RWPE2 (cell line): ENCODE measurements at regions not wholly inside any gene's neighbourhood (a gene's known extent, or its start where the extent isn't known, plus 50 kb on each side); places are given as distances from the start of the nearest gene placed in this dataset.

Source experiments
- ATAC-seq: fragments of 200-7000 bp; cut with Tn5 transposase; 3 replicates; pipeline ENCODE4 v1.9.1; 2021; ENCODE audit warnings: low read depth
- DNase-seq: peaks from one replicate; pipeline ENCODE4 v3.0.0-alpha.2; 2020; ENCODE audit warnings: low spot score
- H3K27ac ChIP-seq: fragments of 450-650 bp; 2 replicates; pipeline ENCODE4 v1.5.1; 2017; ENCODE audit warnings: mild to moderate bottlenecking; ENCODE audit not compliant: poor library complexity, severe bottlenecking
- H3K27me3 ChIP-seq: fragments of 250-450 bp; sonication (Bioruptor Pico); 2 replicates; pipeline ENCODE4 v1.5.1; 2021; ENCODE audit warnings: mild to moderate bottlenecking, moderate library complexity; ENCODE audit not compliant: insufficient read depth, poor library complexity, severe bottlenecking
- H3K36me3 ChIP-seq: fragments of 250-450 bp; sonication (Bioruptor Pico); 2 replicates; pipeline ENCODE4 v1.5.1; 2020; ENCODE audit warnings: low read depth, mild to moderate bottlenecking, moderate library complexity
- H3K4me1 ChIP-seq: fragments of 250-450 bp; sonication (Bioruptor Pico); 2 replicates; pipeline ENCODE4 v1.5.1; 2021; ENCODE audit warnings: mild to moderate bottlenecking, moderate library complexity; ENCODE audit not compliant: insufficient read depth, poor library complexity, severe bottlenecking
- H3K4me3 ChIP-seq: fragments of 250-450 bp; sonication (Bioruptor Pico); 2 replicates; pipeline ENCODE4 v1.5.1; 2021; ENCODE audit warnings: mild to moderate bottlenecking, moderate library complexity; ENCODE audit not compliant: severe bottlenecking
- H3K9me3 ChIP-seq: fragments of 250-450 bp; sonication (Bioruptor Pico); 2 replicates; pipeline ENCODE4 v1.5.1; 2021; ENCODE audit warnings: mild to moderate bottlenecking, moderate library complexity; ENCODE audit not compliant: severe bottlenecking
- TF ChIP-seq, protein P1 (sequence below): fragments of 450-650 bp; IDR thresholded peaks from one replicate; pipeline ENCODE4 v1.5.1; 2017; ENCODE audit warnings: mild to moderate bottlenecking, moderate library complexity; ENCODE audit not compliant: poor library complexity, severe bottlenecking

DNA sequence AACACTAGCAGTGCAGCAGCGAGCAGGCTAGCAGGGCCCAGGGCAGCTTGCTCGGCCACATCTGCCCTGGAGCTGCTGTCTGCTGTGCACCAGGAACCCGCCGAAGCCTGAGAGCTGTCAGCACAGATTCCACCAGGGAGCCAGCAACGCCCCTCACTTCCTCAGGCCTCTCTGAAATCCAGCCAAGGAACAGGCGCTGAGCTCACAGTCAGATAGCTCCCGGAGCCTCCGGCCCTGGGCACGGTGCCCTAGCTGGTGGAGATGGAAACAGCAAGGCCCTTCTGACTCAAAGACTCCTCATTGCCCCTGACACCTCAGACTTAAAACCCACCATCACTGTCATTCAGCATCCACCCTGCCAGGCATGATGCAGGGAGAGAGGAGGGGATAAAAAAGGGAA, 839.4 kb downstream of the MAFB start:
- peak; percentile 87 for ATAC-seq
- Histone ChIP-seq H3K27ac (no peak overlapping the region), H3K27me3 (no peaks in the 10 kb centered on the region), H3K4me1 (no peaks in the 10 kb centered on the region), H3K9me3 (no peaks in the 10 kb centered on the region), H3K36me3 (no peaks in the 10 kb centered on the region), H3K4me3 (no peak overlapping the region)
- TF ChIP-seq, protein P1, sequence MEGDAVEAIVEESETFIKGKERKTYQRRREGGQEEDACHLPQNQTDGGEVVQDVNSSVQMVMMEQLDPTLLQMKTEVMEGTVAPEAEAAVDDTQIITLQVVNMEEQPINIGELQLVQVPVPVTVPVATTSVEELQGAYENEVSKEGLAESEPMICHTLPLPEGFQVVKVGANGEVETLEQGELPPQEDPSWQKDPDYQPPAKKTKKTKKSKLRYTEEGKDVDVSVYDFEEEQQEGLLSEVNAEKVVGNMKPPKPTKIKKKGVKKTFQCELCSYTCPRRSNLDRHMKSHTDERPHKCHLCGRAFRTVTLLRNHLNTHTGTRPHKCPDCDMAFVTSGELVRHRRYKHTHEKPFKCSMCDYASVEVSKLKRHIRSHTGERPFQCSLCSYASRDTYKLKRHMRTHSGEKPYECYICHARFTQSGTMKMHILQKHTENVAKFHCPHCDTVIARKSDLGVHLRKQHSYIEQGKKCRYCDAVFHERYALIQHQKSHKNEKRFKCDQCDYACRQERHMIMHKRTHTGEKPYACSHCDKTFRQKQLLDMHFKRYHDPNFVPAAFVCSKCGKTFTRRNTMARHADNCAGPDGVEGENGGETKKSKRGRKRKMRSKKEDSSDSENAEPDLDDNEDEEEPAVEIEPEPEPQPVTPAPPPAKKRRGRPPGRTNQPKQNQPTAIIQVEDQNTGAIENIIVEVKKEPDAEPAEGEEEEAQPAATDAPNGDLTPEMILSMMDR = no peak
- DNase-seq = peak; percentile 83

- no peaks in the 10 kb centered on the region for H3K9me3 ChIP-seq
- TF ChIP-seq, protein P1 = no peak
- no peak overlapping the region for H3K4me3 ChIP-seq
- no peaks in the 10 kb centered on the region for H3K4me1 ChIP-seq
- H3K27me3 ChIP-seq = no peaks in the 10 kb centered on the region
- no peak overlapping the region for H3K27ac ChIP-seq
- no peak for DNase-seq
- H3K36me3 ChIP-seq = no peaks in the 10 kb centered on the region
- no peak for ATAC-seq
Observed at GRCh38 chr20:39849171-39849570, 839.9 kb downstream of the MAFB start.

DNA sequence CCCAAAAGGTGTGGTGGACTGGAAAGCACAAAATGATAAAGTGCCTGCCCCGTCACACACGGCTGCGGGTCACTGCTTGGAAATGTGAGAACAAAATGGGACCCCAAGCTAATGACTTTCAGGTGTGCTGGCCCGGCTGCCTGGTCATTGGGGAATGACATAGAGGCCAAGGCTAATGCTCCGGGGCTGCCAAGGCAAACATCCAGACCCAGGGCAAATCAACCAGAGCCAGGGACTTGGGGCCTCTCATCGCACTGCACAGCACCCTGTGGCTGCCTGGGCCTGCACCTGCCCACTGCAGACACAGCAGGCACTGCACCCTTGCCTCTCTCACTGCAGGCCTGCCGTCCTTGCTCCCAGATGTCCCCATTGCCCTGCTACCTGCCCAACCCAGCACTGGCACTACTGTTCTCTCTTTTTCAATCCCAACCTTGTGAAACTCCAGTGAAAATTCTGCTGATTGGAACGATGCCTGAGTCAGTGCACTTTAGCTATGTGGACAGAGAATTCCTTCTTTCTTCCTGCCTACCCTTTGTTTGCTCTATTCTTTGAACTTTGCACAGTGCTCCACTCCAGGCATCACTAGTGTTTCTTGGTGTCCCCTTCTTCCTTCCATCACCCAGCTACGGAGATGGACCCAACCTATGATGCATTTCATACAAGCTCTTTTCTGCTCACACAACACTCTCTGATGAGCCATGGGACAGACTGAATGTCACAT, 849.5 kb downstream of the MAFB start:
- Histone ChIP-seq H3K9me3 (no peaks in the 10 kb centered on the region), H3K27ac (no peak overlapping the region), H3K4me1 (no peaks in the 10 kb centered on the region), H3K36me3 (no peaks in the 10 kb centered on the region), H3K27me3 (no peaks in the 10 kb centered on the region), H3K4me3 (no peak overlapping the region)
- TF ChIP-seq, protein P1 = no peak
- DNase-seq = no peak
- ATAC-seq = peak; percentile 35; the same call in 1 of the 3 replicates

- Histone ChIP-seq H3K27ac (no peak overlapping the region), H3K36me3 (no peaks in the 10 kb centered on the region), H3K9me3 (no peaks in the 10 kb centered on the region), H3K4me1 (no peaks in the 10 kb centered on the region), H3K4me3 (no peak overlapping the region), H3K27me3 (no peaks in the 10 kb centered on the region)
- no peak for DNase-seq
- TF ChIP-seq, protein P1 = no peak
- ATAC-seq = no peak
Observed at GRCh38 chr20:39837561-39837960, 851.5 kb downstream of the MAFB start.

DNA sequence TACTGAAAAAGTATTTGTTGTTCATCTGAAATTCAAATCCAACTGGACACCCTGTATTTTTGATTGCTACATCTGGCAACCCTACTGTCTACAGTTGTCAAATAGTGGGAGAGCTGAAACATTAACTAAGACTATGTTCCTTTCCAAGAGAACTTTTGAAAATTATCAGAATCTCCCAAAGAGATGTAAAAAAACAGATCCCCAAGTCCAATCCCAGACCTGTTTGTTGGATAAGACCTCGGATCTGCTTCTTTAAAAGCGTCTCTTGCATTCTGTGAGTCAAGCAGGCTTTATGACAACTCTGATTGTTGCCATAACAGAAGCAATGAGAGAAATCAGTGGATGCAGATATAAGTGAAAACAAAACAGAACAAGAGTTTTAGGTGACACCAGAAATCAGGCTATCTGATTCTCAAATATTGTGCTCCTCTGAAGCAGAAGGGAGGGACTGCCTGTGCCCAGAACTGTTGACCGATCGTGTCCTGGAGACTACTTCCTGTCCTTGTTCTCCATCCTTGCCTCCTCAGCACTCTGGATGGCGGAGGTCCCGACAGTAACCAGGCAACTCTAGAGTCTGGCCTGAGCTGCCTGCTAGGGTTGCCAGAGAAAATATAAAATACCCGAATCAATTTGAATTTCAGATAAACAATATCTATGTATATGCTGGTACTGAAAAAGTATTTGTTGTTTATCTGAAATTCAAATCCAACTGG, 853.8 kb downstream of the MAFB start:
- Histone ChIP-seq H3K27ac (no peak overlapping the region), H3K4me1 (no peaks in the 10 kb centered on the region), H3K27me3 (no peaks in the 10 kb centered on the region), H3K36me3 (no peaks in the 10 kb centered on the region), H3K9me3 (no peaks in the 10 kb centered on the region), H3K4me3 (no peak overlapping the region)
- TF ChIP-seq, protein P1 = no peak
- ATAC-seq = no peak
- DNase-seq = no peak
